Stomach (tissue), 4 donors: ENCODE measurements at regions not wholly inside any gene's neighbourhood (a gene's known extent, or its start where the extent isn't known, plus 50 kb on each side); places are given as distances from the start of the nearest gene placed in this dataset.

Experiments
- CTCF ChIP-seq, 7 experiments: fragments of 450-650 bp in 4 of 7; fragments of 200-600 bp in 3 of 7; sonication (generic) in 3 of 7; IDR thresholded peaks; one replicate each; pipeline ENCODE4 v1.5.1; 2016 to 2019; ENCODE audit warnings: antibody characterized with exemption in 7 of 7, control low read depth in 2 of 7, mild to moderate bottlenecking in 1 of 7
- POLR2A ChIP-seq, 4 donors: fragments of 450-650 bp; IDR thresholded peaks; one replicate each; pipeline ENCODE4 v1.6.1; 2016; ENCODE audit warnings: antibody characterized with exemption in 4 of 4, control low read depth in 2 of 4, mild to moderate bottlenecking in 1 of 4, moderate library complexity in 1 of 4
- POLR2AphosphoS5 ChIP-seq, 3 donors: sonication (generic); formaldehyde crosslinking; IDR thresholded peaks; one replicate each; pipeline ENCODE4 v1.6.1; 2016; ENCODE audit warnings: antibody characterized with exemption in 3 of 3

- TF ChIP-seq CTCF (IDR thresholded peaks at IDR 0.05) = no peak
- no peak for TF ChIP-seq POLR2AphosphoS5 (IDR thresholded peaks at IDR 0.05)
- TF ChIP-seq POLR2A (IDR thresholded peaks at IDR 0.05) = no peak
These were observed 174.5 kb upstream of the RBM19 start for GRCh38 chr12:114140576-114140975.
